SU-DHL-6 (cell line): ENCODE measurements at regions not wholly inside any gene's neighbourhood (a gene's known extent, or its start where the extent isn't known, plus 50 kb on each side); places are given as distances from the start of the nearest gene placed in this dataset.

Source experiments
- H2AFZ ChIP-seq: fragments of 200-600 bp; sonication (generic); 2 replicates; pipeline ENCODE4 v1.6.1; 2014; ENCODE audit warnings: low read depth, mild to moderate bottlenecking, moderate library complexity, mixed read lengths, antibody characterized with exemption, low read length; ENCODE audit not compliant: severe bottlenecking
- H3F3A ChIP-seq: fragments of 200-600 bp; shearing (Covaris generic); 2 replicates; pipeline ENCODE4 v1.6.0; 2016; ENCODE audit warnings: antibody characterized with exemption, mild to moderate bottlenecking; ENCODE audit not compliant: insufficient read depth
- H3K27ac ChIP-seq: fragments of 200-600 bp; sonication (generic); 2 replicates; pipeline ENCODE4 v1.5.1; 2016; ENCODE audit warnings: low read depth, mild to moderate bottlenecking, low read length, moderate library complexity, mixed read lengths
- H3K27me3 ChIP-seq: fragments of 200-600 bp; sonication (generic), shearing (Covaris generic); 2 replicates; pipeline ENCODE4 v1.6.0; 2014; ENCODE audit warnings: mild to moderate bottlenecking, low read length
- H3K36me3 ChIP-seq: fragments of 200-600 bp; sonication (generic); 2 replicates; pipeline ENCODE4 v1.6.1; 2014; ENCODE audit warnings: mild to moderate bottlenecking, low read length, mixed read lengths
- H3K4me2 ChIP-seq: fragments of 300-600, 200-600 bp; shearing (Covaris generic), sonication (generic); 2 replicates; pipeline ENCODE4 v1.6.0; 2014; ENCODE audit warnings: low read length, low read depth, mild to moderate bottlenecking; ENCODE audit not compliant: poor library complexity, severe bottlenecking
- H3K4me3 ChIP-seq: fragments of 200-600 bp; sonication (generic); 2 replicates; pipeline ENCODE4 v1.5.1; 2014; ENCODE audit warnings: antibody characterized with exemption, low read length, mild to moderate bottlenecking, mixed read lengths; ENCODE audit not compliant: insufficient read depth, poor library complexity, severe bottlenecking
- H3K79me2 ChIP-seq: fragments of 200-600 bp; sonication (generic); 2 replicates; pipeline ENCODE4 v1.6.1; 2014; ENCODE audit warnings: mild to moderate bottlenecking, low read length, moderate library complexity; ENCODE audit not compliant: insufficient read depth
- H3K9ac ChIP-seq: fragments of 200-600 bp; sonication (generic); 2 replicates; pipeline ENCODE4 v1.7.0; 2014; ENCODE audit warnings: mild to moderate bottlenecking, low read length
- H3K9me2 ChIP-seq: fragments of 200-600 bp; sonication (generic); replicated peaks from 2 replicates; pipeline ENCODE4 v1.6.1; 2014; ENCODE audit warnings: low read length; ENCODE audit not compliant: insufficient read depth
- H3K9me3 ChIP-seq: fragments of 200-600 bp; sonication (generic); 2 replicates; pipeline ENCODE4 v1.6.1; 2014; ENCODE audit warnings: low read length, mixed read lengths; ENCODE audit not compliant: insufficient read depth
- H4K20me1 ChIP-seq: fragments of 200-600 bp; sonication (generic); 2 replicates; pipeline ENCODE4 v1.6.1; 2014; ENCODE audit warnings: low read depth, mild to moderate bottlenecking, antibody characterized with exemption, low read length, moderate library complexity, mixed read lengths
- EZH2phosphoT487 ChIP-seq: fragments of 200-600 bp; sonication (generic), shearing (Covaris generic); conservative IDR thresholded peaks from 2 replicates; pipeline ENCODE4 v1.6.1; 2018; ENCODE audit warnings: mild to moderate bottlenecking, antibody characterized with exemption, low read length, moderate library complexity, mixed read lengths
- TF ChIP-seq, protein P1 (sequence below): fragments of 200-600 bp; sonication (generic); IDR thresholded peaks from one replicate; pipeline ENCODE4 v1.5.1; 2017; ENCODE audit warnings: antibody characterized with exemption, mild to moderate bottlenecking, low read length, moderate library complexity; ENCODE audit not compliant: insufficient read depth, poor library complexity, severe bottlenecking

DNA sequence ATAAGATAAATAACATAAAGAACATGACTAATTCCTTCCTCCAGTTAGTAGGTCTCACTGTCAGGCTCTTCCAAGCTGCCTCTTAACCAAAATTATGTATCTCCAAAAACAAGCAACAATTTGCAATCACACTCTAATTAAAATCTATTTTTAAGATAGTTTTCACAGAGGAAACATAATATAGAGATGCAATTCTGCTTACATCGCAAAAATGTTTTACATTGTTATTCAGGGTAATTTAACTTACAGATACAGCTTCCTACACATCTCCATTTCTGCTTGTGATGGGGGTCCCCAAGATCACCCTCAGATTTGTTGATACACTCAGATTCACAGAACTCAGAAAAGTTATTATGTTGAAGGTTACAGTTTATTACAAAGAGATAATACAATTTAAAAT lies 115.5 kb downstream of the DSC3 start:
- H3K27me3 ChIP-seq, result no peaks in the 10 kb centered on the region
- H2AFZ ChIP-seq, result no peak overlapping the region
- no peak overlapping the region for H3K4me2 ChIP-seq
- H3K36me3 ChIP-seq, result no peaks in the 10 kb centered on the region
- H3K9ac ChIP-seq, result no peak overlapping the region
- no peak overlapping the region for H3K27ac ChIP-seq
- H3K9me3 ChIP-seq, result no peaks in the 10 kb centered on the region
- no peaks in the 10 kb centered on the region for H3F3A ChIP-seq
- no peaks in the 10 kb centered on the region for H3K79me2 ChIP-seq
- H4K20me1 ChIP-seq, result no peaks in the 10 kb centered on the region
- no peaks in the 10 kb centered on the region for H3K9me2 ChIP-seq
- TF ChIP-seq, protein P1, sequence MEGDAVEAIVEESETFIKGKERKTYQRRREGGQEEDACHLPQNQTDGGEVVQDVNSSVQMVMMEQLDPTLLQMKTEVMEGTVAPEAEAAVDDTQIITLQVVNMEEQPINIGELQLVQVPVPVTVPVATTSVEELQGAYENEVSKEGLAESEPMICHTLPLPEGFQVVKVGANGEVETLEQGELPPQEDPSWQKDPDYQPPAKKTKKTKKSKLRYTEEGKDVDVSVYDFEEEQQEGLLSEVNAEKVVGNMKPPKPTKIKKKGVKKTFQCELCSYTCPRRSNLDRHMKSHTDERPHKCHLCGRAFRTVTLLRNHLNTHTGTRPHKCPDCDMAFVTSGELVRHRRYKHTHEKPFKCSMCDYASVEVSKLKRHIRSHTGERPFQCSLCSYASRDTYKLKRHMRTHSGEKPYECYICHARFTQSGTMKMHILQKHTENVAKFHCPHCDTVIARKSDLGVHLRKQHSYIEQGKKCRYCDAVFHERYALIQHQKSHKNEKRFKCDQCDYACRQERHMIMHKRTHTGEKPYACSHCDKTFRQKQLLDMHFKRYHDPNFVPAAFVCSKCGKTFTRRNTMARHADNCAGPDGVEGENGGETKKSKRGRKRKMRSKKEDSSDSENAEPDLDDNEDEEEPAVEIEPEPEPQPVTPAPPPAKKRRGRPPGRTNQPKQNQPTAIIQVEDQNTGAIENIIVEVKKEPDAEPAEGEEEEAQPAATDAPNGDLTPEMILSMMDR, result no peak
- no peak for TF ChIP-seq EZH2phosphoT487
- no peak overlapping the region for H3K4me3 ChIP-seq

DNA sequence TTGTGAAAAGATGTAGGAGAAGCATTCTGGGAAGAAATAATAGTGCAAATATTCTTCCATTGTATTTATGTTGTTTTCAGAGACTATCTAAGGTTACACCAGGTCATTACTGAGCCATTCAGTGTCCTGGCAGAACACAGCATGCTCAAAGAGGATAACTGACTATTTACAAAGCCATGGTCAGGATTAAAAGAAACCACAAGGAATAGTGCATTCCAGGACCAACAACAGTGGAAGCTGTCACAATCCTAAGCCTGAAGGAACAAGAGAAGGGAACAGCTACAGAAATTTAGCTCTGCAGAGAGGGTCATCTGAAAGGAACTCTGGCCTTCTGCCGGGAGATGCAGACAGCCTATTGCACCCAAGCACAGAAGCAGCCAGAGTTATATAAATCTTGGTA lies 116.7 kb downstream of the DSC3 start:
- Histone ChIP-seq H3K4me3 (no peak overlapping the region), H3K4me2 (no peak overlapping the region), H3K79me2 (no peaks in the 10 kb centered on the region), H3F3A (no peaks in the 10 kb centered on the region), H3K36me3 (no peaks in the 10 kb centered on the region), H2AFZ (no peak overlapping the region), H3K9me3 (no peaks in the 10 kb centered on the region), H4K20me1 (no peaks in the 10 kb centered on the region), H3K27me3 (no peaks in the 10 kb centered on the region), H3K9me2 (no peaks in the 10 kb centered on the region), H3K27ac (no peak overlapping the region), H3K9ac (no peak overlapping the region)
- no peak for TF ChIP-seq EZH2phosphoT487
- TF ChIP-seq, protein P1, result no peak

DNA sequence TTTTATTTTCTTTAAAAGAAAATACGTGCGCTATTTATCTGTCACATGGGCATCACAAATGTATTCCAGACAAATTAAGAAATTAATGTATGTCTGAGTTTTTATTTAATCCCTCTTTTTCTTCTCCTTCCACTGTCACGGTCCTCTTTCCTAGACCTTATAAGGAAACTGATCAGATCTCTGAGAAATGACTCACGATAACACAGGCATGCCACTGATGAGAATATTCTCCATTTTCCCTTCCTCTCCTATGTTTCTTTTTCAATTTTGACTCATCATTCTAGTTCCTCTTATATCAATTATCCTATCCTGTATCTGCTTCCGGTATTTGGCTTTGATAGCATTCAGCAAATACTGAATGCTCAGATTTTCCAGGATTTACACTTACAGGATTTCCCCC lies 121.8 kb downstream of the DSC3 start:
- H3K4me2 ChIP-seq, result no peak overlapping the region
- no peak overlapping the region for H3K4me3 ChIP-seq
- TF ChIP-seq, protein P1, result no peak
- TF ChIP-seq EZH2phosphoT487, result no peak
- H3K79me2 ChIP-seq, result no peaks in the 10 kb centered on the region
- H3K9me2 ChIP-seq, result no peaks in the 10 kb centered on the region
- H2AFZ ChIP-seq, result no peak overlapping the region
- no peaks in the 10 kb centered on the region for H3K27me3 ChIP-seq
- no peaks in the 10 kb centered on the region for H3F3A ChIP-seq
- no peaks in the 10 kb centered on the region for H4K20me1 ChIP-seq
- H3K9ac ChIP-seq, result no peak overlapping the region
- H3K9me3 ChIP-seq, result no peaks in the 10 kb centered on the region
- no peak overlapping the region for H3K27ac ChIP-seq
- H3K36me3 ChIP-seq, result no peaks in the 10 kb centered on the region
